GM19468 (cell line): ENCODE measurements at regions not wholly inside any gene's neighbourhood (a gene's known extent, or its start where the extent isn't known, plus 50 kb on each side); places are given as distances from the start of the nearest gene placed in this dataset.

ENCODE experiments used
- ATAC-seq: cut with Tn5 transposase; IDR thresholded peaks from one replicate; pipeline ENCODE4 v1.9.1; 2021; ENCODE audit warnings: mild to moderate bottlenecking, moderate library complexity, moderate number of reproducible peaks; ENCODE audit not compliant: unreplicated experiment; ENCODE audit errors: extremely low read depth

GRCh38 chr11:97202613-97203292 is 812.9 kb downstream of the JRKL start:
- ATAC-seq: no peak

DNA sequence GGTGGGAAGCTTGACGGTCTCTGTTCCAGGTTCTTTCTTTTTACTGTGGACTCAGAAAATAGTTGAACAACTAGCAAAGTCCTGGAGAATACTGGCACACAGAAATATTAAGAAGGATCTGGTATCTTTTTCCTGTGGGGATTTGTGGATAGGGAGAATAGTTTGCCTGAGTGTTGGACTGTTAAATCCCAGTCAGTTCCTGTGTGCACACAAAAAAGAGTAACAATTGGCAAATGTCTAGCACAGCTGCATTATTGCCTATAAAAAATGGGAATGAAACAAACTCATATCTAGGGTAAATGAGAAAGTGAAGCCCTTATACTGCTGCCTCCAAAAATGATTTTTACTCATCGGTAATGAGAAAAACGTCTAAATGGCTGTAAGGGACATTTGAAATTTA is 828.2 kb downstream of the JRKL start:
- no peak for ATAC-seq

DNA sequence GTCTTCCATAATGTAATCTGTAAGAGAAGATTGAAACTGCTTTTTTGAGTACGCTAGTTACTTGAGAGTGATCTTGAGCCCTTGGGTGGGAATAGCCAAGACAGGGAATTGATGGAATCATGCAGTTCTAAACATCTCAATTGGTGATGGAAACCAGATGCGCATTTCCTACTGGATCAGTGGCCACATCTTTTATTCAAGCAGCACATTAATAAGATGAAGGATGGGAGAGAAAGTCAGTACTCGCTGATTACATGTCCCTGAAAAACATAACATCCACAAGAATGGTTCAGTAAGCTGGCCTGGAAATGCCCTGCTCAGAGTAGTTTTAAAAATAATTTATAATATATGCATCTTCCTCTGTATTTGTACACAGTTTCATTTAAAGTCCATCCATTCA is 833.8 kb downstream of the JRKL start:
- no peak for ATAC-seq

GRCh38 chr11:97224396-97224795 is 834.6 kb downstream of the JRKL start:
- ATAC-seq: no peak

GRCh38 chr11:97225794-97226193 is 836.0 kb downstream of the JRKL start:
- ATAC-seq: no peak

DNA sequence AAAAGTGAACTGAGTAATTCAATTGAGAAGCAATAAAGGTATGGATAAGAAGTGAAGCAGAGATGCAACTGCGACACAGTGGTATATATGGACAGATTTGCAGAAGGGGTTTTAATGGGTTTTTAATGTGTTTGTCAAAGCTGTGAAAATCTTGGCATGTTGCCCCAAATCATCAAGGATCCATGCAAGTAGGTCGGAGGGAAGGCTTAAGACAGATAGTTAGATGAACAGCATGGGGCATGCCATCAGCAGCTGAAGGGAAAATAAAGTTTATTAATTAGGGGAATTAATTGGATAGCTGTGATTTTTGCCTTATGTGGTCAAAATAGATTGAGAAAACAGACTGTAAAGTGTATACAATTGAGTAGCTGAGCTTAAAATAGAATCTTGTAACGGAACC is 840.1 kb downstream of the JRKL start:
- ATAC-seq: no peak

DNA sequence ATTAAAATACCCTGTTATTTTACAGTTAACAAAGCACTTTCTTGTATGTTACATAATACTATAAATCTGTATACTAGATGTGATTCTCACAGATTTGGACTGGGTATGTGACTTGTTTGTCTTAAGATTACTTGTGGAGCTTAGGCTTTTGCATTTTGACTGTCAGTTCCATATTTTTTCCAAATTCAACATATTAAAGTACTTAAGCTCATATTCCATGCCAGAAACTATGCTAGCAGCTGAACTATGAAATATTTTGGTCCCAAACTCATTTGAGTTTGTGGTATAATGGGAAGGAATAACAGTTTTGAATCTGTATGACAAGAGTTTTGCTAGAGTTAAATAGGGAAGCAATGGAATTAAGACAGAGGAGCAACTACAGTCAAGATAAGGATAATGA is 841.4 kb downstream of the JRKL start:
- ATAC-seq: no peak

GRCh38 chr11:97234016-97234415 is 844.2 kb downstream of the JRKL start:
- no peak for ATAC-seq

GRCh38 chr11:97237151-97237550 is 847.3 kb downstream of the JRKL start:
- ATAC-seq: no peak

DNA sequence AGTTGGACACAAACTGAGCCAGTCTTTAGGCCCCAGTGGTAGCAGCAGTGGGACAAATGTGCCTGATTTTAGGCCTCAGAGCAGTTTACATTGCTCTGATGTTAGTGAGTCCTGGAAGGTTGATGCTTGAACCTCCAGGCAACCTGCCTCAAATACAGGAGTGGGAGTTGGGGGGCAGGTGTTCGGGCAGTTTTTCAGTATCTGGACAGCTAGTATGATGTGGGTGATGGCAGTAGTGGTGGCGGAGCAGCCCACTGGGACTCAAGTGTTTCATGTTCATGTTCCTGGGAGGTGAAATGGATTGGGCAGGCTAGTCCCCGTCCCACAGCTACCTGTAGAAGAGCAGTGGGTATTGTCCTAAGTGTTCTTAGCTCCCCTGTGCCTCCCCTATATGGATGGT is 857.8 kb downstream of the JRKL start:
- no peak for ATAC-seq

DNA sequence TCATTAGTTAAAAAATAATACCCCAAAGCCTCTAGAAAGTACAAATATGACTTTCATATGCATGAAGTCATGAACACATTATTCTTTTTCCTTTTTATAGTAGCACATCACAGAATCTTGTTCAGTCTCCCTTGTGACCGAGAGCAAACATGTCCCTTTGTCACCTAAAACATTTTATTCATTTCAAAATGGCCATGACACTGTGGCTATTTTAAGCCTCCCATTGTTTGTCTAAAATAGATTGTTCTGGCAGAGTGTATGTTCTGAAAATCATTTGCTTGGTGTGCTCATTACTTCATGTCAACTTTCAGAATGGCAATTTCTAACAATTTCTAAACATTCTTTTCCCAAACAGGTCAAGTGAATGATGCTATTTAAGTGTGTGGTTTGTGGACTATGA is 865.0 kb downstream of the JRKL start:
- ATAC-seq: no peak

GRCh38 chr11:97259434-97259833 is 869.6 kb downstream of the JRKL start:
- no peak for ATAC-seq

- no peak for ATAC-seq
These were observed 870.1 kb downstream of the JRKL start for GRCh38 chr11:97259884-97260283.

- no peak for ATAC-seq
These were observed 873.5 kb downstream of the JRKL start for GRCh38 chr11:97263183-97263858.

GRCh38 chr11:97269527-97269926 is 879.7 kb downstream of the JRKL start:
- ATAC-seq: no peak

DNA sequence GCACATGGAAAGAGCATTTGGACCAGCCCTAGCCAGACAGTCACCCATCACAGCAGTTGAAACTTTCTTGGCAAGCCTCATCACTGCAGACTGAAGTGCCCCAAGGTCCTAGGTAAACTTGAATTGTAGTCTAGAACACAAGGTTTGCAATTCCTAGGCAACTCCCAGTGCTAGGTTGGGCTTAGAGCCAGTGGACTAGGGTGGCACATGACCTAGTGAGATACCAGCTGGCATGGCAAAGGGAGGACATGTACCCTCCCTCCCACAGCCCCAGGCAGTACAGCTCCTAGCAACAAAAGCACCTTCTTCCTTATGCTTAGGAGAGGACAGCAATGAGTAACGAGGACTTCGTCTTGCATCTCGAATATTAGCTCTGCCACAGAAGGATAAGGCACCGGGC is 889.5 kb downstream of the JRKL start:
- ATAC-seq: no peak

DNA sequence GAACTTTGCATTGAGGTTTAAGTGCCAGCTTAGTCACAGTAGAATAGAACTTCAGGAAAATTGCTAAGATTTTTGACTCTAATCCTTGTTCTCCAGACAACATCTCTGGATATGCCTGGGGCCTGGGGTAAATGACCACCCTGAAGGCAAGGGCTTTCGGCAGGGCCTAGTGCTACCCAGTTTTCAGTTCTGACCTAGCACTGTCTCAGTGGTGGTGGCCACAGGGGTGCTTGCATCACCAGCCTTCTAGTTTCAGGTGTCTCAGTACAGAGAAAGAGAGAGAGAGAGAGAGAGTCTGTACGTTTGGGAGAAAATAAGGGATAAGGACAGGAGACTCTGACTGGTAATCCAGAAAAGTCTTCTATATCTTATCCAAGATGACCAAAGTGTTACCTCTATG is 890.5 kb downstream of the JRKL start:
- ATAC-seq: no peak

- no peak for ATAC-seq
These were observed 900.0 kb downstream of the JRKL start for GRCh38 chr11:97289823-97290222.

DNA sequence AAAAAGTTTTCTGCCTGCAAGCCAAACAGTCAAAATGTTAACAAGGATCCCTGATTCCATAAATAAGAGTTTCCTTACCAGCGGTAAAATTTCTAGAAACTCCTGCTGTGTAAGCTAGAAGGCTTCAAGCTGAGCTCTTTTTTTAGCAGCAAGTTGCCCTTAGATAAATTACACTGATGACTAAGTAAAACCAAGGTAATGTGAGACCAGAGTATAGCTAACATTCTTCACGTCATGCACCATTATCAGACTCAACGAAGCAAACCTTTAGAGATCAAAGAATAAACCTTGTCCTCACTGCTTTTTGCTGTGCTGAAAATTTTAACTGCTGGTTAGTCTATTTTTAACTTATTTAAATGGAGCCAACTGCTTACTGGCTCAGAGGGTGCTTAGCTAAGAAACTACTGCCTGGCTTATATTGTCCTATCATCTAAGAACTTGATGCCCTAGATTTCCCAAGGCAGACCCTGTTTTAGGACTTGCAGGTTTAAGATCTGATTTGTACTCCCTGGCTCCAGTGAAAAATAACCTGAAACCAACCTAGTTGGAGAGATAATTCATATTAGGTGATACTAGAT is 900.7 kb downstream of the JRKL start:
- ATAC-seq: no peak

- ATAC-seq: no peak
These were observed 906.5 kb downstream of the JRKL start for GRCh38 chr11:97296301-97296700.

DNA sequence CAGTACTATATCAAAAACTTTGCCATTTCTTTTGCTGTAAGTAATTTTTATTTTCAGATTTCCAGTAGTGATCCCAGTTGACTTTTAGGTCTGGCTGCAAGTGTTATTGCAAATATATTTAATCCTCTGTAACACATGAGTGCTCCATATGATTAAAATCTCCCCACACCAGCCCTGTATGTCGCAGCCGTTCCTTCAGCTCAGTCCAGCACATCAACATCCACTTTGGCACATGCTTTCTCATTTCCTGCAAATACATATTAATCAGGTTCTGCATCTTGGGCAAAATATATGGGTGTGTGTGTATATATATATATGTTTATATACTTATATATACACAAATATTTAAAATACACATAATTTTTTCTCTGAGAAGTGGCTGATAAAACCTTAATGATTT is 919.5 kb downstream of the JRKL start:
- no peak for ATAC-seq

DNA sequence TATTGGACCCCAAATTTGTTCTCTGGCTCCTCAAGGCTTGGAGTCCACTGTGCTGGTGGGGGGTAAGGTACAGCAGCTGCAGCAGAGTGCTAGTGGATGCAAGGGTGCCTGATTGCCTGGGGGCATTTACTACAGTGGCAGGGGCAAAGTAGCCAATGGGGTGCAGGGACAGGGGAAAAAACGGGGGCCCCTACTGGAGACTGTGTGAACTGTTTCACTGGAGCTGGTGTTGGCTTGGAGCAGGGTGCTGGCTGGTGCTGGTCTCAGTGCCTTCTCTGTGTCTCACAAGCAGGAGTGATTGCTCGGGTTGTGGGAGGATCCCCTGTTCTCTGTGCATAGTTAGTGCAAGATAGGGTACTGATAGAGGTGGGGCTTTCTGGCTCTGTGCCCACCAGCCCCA is 935.9 kb downstream of the JRKL start:
- ATAC-seq: no peak
